DMS 273 (cell line): ENCODE measurements at regions not wholly inside any gene's neighbourhood (a gene's known extent, or its start where the extent isn't known, plus 50 kb on each side); places are given as distances from the start of the nearest gene placed in this dataset.
A peak's percentile ranks its signal among the peaks of the same experiment; 100 is the strongest.
"Not testable (repeated sequence)": the region's sequence is repeated elsewhere in the genome, so short reads cannot be mapped to it uniquely, and the experiment has no call there.

Source experiments
- DNase-seq: peaks from one replicate; lab custom pipeline; 2025; ENCODE audit not compliant: unreplicated experiment; lab: John Stamatoyannopoulos, UW

- no peak for DNase-seq
Measured at GRCh38 chr1:60569189-60569588, 495.6 kb upstream of the C1orf87 start.

- DNase-seq, result no peak
Measured at GRCh38 chr1:60567256-60567655, 493.7 kb upstream of the C1orf87 start.

- DNase-seq, result peak; percentile 25
Measured at GRCh38 chr1:60564916-60565750, 491.6 kb upstream of the C1orf87 start.

GRCh38 chr1:60563777-60564535, 490.4 kb upstream of the C1orf87 start:
- DNase-seq, result no peak

GRCh38 chr1:60562740-60563139, 489.2 kb upstream of the C1orf87 start:
- no peak for DNase-seq

- no peak for DNase-seq
Measured at GRCh38 chr1:60560701-60561100, 487.1 kb upstream of the C1orf87 start.

GRCh38 chr1:60558236-60558635, 484.7 kb upstream of the C1orf87 start:
- no peak for DNase-seq

- DNase-seq, result no peak
Measured at GRCh38 chr1:60553730-60554129, 480.2 kb upstream of the C1orf87 start.

- DNase-seq, result no peak
Measured at GRCh38 chr1:60547821-60548220, 474.3 kb upstream of the C1orf87 start.

GRCh38 chr1:60541831-60542532, 468.4 kb upstream of the C1orf87 start:
- no peak for DNase-seq

- no peak for DNase-seq
Measured at GRCh38 chr1:60540141-60540540, 466.6 kb upstream of the C1orf87 start.

- DNase-seq, result no peak
Measured at GRCh38 chr1:60535713-60536112, 462.1 kb upstream of the C1orf87 start.

- DNase-seq, result no peak
Measured at GRCh38 chr1:60527567-60527966, 454.0 kb upstream of the C1orf87 start.

- peak; percentile 24 for DNase-seq
Measured at GRCh38 chr1:60516996-60517395, 443.4 kb upstream of the C1orf87 start.

- DNase-seq, result no peak
Measured at GRCh38 chr1:60510162-60510561, 436.6 kb upstream of the C1orf87 start.

- peak; percentile 26 for DNase-seq
Measured at GRCh38 chr1:60504206-60504840, 430.8 kb upstream of the C1orf87 start.

- peak; percentile 93 for DNase-seq
Measured at GRCh38 chr1:60503266-60503925, 429.8 kb upstream of the C1orf87 start.

- peak; percentile 26 for DNase-seq
Measured at GRCh38 chr1:60502506-60502905, 428.9 kb upstream of the C1orf87 start.

GRCh38 chr1:60489916-60490480, 416.4 kb upstream of the C1orf87 start:
- DNase-seq, result not testable (repeated sequence)

GRCh38 chr1:60488847-60489246, 415.3 kb upstream of the C1orf87 start:
- no peak for DNase-seq
